Bronchial epithelial cell (primary cell): ENCODE measurements at regions not wholly inside any gene's neighbourhood (a gene's known extent, or its start where the extent isn't known, plus 50 kb on each side); places are given as distances from the start of the nearest gene placed in this dataset.

ENCODE experiments used
- DNase-seq: peaks from one replicate; pipeline ENCODE4 v3.0.0-alpha.2; 2010; ENCODE audit warnings: low read depth
- FAIRE-seq: peaks from 2 replicates; lab custom pipeline; 2011; peaks lifted over from hg19 to GRCh38; lab: Jason Lieb, UNC
- H3K27me3 ChIP-seq: 2 replicates; pipeline ENCODE4 v1.5.1; 2011; ENCODE audit warnings: low read length; ENCODE audit not compliant: control insufficient read depth, insufficient read depth
- H3K36me3 ChIP-seq: 2 replicates; pipeline ENCODE4 v1.5.1; 2011; ENCODE audit warnings: low read length; ENCODE audit not compliant: control insufficient read depth, insufficient read depth
- H3K4me3 ChIP-seq: 2 replicates; pipeline ENCODE4 v1.5.1; 2011; ENCODE audit warnings: mild to moderate bottlenecking, low read depth, low read length, control low read depth
- TF ChIP-seq, protein P1 (sequence below): IDR thresholded peaks from 2 replicates; pipeline ENCODE4 v1.5.1; 2011; ENCODE audit warnings: mild to moderate bottlenecking, moderate library complexity, low read length, control low read depth, inconsistent platforms; ENCODE audit not compliant: insufficient read depth, severe bottlenecking

DNA sequence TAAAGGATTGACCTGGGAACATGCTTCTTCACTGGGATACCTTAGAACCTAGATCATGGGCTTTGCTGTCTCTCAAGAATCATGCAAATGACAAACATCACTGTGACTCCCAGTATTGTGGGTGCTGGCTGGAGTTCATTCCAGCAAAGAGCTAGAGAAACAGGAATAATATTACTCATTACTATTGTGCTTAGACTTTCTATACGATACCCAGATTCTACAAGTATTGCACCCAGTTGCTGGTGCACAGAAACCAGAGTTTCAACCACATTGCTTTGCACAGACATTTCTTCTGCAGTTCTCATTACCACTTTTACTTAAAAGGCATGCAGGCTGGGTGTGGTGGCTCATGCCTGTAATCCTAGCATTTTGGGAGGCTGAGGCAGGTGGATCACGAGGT is 220.4 kb upstream of the ZNF217 start:
- Histone ChIP-seq H3K4me3 (no peak overlapping the region), H3K36me3 (no peaks in the 10 kb centered on the region), H3K27me3 (no peaks in the 10 kb centered on the region)
- FAIRE-seq (no peak), DNase-seq (no peak)
- TF ChIP-seq, protein P1, sequence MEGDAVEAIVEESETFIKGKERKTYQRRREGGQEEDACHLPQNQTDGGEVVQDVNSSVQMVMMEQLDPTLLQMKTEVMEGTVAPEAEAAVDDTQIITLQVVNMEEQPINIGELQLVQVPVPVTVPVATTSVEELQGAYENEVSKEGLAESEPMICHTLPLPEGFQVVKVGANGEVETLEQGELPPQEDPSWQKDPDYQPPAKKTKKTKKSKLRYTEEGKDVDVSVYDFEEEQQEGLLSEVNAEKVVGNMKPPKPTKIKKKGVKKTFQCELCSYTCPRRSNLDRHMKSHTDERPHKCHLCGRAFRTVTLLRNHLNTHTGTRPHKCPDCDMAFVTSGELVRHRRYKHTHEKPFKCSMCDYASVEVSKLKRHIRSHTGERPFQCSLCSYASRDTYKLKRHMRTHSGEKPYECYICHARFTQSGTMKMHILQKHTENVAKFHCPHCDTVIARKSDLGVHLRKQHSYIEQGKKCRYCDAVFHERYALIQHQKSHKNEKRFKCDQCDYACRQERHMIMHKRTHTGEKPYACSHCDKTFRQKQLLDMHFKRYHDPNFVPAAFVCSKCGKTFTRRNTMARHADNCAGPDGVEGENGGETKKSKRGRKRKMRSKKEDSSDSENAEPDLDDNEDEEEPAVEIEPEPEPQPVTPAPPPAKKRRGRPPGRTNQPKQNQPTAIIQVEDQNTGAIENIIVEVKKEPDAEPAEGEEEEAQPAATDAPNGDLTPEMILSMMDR: no peak

- DNase-seq: no peak
- H3K36me3 ChIP-seq: no peaks in the 10 kb centered on the region
- FAIRE-seq: no peak
Measured at GRCh38 chr20:53813636-53814035, 220.0 kb upstream of the ZNF217 start.

GRCh38 chr20:53811577-53811976 is 217.9 kb upstream of the ZNF217 start:
- Histone ChIP-seq H3K36me3 (no peaks in the 10 kb centered on the region), H3K4me3 (no peak overlapping the region), H3K27me3 (no peaks in the 10 kb centered on the region)
- no peak for DNase-seq
- FAIRE-seq: no peak
- TF ChIP-seq, protein P1: no peak

More at GRCh38 chr20:53813636-53814035, 220.0 kb upstream of the ZNF217 start:
- no peak overlapping the region for H3K4me3 ChIP-seq
- TF ChIP-seq, protein P1: no peak
- H3K27me3 ChIP-seq: no peaks in the 10 kb centered on the region

DNA sequence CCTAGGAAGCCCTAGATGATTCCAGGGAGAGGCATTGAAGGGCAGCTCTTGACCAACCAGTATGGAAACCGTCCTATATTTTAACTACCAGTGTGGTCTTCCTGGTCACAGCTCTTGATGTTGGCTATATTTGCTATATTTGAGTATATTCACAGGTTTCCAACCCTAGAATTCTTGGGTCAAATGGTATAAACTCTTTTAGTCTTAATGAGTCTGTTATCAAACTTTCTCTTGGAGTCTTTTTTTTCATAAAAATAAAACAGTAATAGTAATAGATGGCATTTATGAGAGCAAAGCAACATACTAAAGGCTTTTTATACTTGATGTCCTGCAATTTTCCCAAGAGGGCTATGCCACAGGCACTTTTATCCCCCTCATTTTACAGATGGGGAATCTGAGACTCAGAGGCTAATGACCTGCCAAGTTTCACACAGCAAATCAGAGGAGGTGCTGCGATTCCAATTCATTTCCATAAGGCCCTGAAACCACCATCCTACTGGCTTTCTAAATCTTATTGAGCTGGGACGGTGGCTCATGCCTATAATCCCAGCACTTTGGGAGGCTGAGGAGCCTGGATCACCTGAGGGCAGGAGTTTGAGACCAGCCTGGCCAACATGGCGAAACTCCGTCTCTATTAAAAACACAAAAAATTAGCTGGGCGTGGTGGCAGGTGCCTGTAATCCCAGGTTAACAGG is 217.2 kb upstream of the ZNF217 start:
- DNase-seq: no peak
- TF ChIP-seq, protein P1: no peak
- FAIRE-seq: no peak
- no peaks in the 10 kb centered on the region for H3K36me3 ChIP-seq
- H3K27me3 ChIP-seq: no peaks in the 10 kb centered on the region
- no peak overlapping the region for H3K4me3 ChIP-seq

DNA sequence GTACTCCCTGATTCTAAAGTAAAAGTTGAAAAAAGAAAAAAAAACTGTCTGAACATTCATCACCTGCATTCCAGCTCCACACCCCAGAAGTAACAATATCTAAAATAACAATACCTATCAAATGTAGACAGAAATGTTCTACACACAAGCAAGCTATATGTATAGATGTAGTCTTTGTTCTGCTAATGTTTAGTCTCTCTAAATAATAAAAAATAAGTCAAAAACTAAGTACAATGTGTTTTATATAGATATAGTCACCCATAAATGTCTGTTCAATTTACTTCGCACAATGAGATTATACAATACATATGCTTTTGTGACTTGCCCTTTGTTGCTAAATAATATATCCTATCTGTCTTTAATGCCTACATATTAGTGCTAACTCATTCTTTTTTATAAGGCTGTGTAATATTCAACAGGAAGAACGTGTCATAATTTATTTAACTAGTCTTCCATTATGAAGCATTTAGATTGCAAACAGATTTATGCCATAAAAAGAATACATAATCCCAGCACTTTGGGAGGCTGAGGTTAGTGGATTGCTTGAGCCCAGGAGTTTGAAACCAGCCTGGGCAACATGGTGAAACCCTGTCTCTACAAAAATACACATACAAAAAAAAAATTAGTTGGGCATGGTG is 216.2 kb upstream of the ZNF217 start:
- H3K4me3 ChIP-seq: no peak overlapping the region
- DNase-seq (no peak), FAIRE-seq (no peak)
- no peaks in the 10 kb centered on the region for H3K27me3 ChIP-seq
- H3K36me3 ChIP-seq: no peaks in the 10 kb centered on the region
- TF ChIP-seq, protein P1: no peak
